ENCODE measurements at regions not wholly inside any gene's neighbourhood (a gene's known extent, or its start where the extent isn't known, plus 50 kb on each side); places are given as distances from the start of the nearest gene placed in this dataset.
"Not testable (repeated sequence)": the region's sequence is repeated elsewhere in the genome, so short reads cannot be mapped to it uniquely, and the experiment has no call there.

- no TSS peak for BruUV-seq (replicated peaks)
- no peaks in the 10 kb centered on the region for H3K36me3 Mint-ChIP-seq (ENCODE audit: insufficient read depth, unreplicated experiment)
- no peaks in the 10 kb centered on the region for H3K9me3 Mint-ChIP-seq (ENCODE audit: low read depth, unreplicated experiment)
- CTCF ChIA-PET = no interaction called here
- H3K4me1 Mint-ChIP-seq (ENCODE audit: low read depth, unreplicated experiment) = no peaks in the 10 kb centered on the region
- TF ChIP-seq CTCF (IDR thresholded peaks at IDR 0.05; ENCODE audit: unreplicated experiment) = no peak
- no peak overlapping the region for H3K27ac Mint-ChIP-seq (ENCODE audit: unreplicated experiment)
- no peak for DNase-seq
- no peak overlapping the region for H3K4me3 Mint-ChIP-seq (ENCODE audit: low read depth, unreplicated experiment)
- intact Hi-C loops (cut with micrococcal nuclease; ENCODE audit: unreplicated experiment) = no loop called here
- H3K27me3 Mint-ChIP-seq (ENCODE audit: unreplicated experiment) = no peaks in the 10 kb centered on the region
Measured at GRCh38 chr2:153663371-153663770, 184.8 kb upstream of the RPRM start.

- H3K9me3 Mint-ChIP-seq (ENCODE audit: low read depth, unreplicated experiment); DNase-seq; H3K27me3 Mint-ChIP-seq (ENCODE audit: unreplicated experiment); CTCF ChIA-PET; BruUV-seq (replicated peaks); H3K4me3 Mint-ChIP-seq (ENCODE audit: low read depth, unreplicated experiment); intact Hi-C loops (cut with micrococcal nuclease; ENCODE audit: unreplicated experiment); H3K4me1 Mint-ChIP-seq (ENCODE audit: low read depth, unreplicated experiment); H3K27ac Mint-ChIP-seq (ENCODE audit: unreplicated experiment); H3K36me3 Mint-ChIP-seq (ENCODE audit: insufficient read depth, unreplicated experiment): not testable (repeated sequence)
Measured at GRCh38 chr2:153664009-153664408, 185.4 kb upstream of the RPRM start.

GRCh38 chr2:153667475-153667874 lies 188.9 kb upstream of the RPRM start:
- intact Hi-C loops (cut with micrococcal nuclease; ENCODE audit: unreplicated experiment) = no loop called here
- CTCF ChIA-PET = no interaction called here

GRCh38 chr2:153668923-153669322 lies 190.4 kb upstream of the RPRM start:
- no peak for TF ChIP-seq CTCF (IDR thresholded peaks at IDR 0.05; ENCODE audit: unreplicated experiment)
- BruUV-seq (replicated peaks) = no TSS peak
- Mint-ChIP-seq H3K27me3 (ENCODE audit: unreplicated experiment) (no peaks in the 10 kb centered on the region), H3K4me3 (ENCODE audit: low read depth, unreplicated experiment) (no peak overlapping the region), H3K9me3 (ENCODE audit: low read depth, unreplicated experiment) (peaks cover 8% of the 10 kb centered on the region), H3K36me3 (ENCODE audit: insufficient read depth, unreplicated experiment) (no peaks in the 10 kb centered on the region), H3K4me1 (ENCODE audit: low read depth, unreplicated experiment) (no peaks in the 10 kb centered on the region), H3K27ac (ENCODE audit: unreplicated experiment) (no peak overlapping the region)
- DNase-seq = no peak
- intact Hi-C loops (cut with micrococcal nuclease; ENCODE audit: unreplicated experiment) = no loop called here
- CTCF ChIA-PET = no interaction called here

More at GRCh38 chr2:153667475-153667874, 188.9 kb upstream of the RPRM start:
- Mint-ChIP-seq H3K36me3 (ENCODE audit: insufficient read depth, unreplicated experiment) (no peaks in the 10 kb centered on the region), H3K27me3 (ENCODE audit: unreplicated experiment) (no peaks in the 10 kb centered on the region), H3K9me3 (ENCODE audit: low read depth, unreplicated experiment) (peaks cover 8% of the 10 kb centered on the region), H3K4me1 (ENCODE audit: low read depth, unreplicated experiment) (no peaks in the 10 kb centered on the region), H3K4me3 (ENCODE audit: low read depth, unreplicated experiment) (no peak overlapping the region), H3K27ac (ENCODE audit: unreplicated experiment) (no peak overlapping the region)
- no peak for TF ChIP-seq CTCF (IDR thresholded peaks at IDR 0.05; ENCODE audit: unreplicated experiment)
- DNase-seq = no peak
- no TSS peak for BruUV-seq (replicated peaks)

GRCh38 chr2:153710128-153710527 lies 161.6 kb upstream of the GALNT13 start:
- DNase-seq = no peak
- intact Hi-C loops (cut with micrococcal nuclease; ENCODE audit: unreplicated experiment) = no loop called here
- H3K4me1 Mint-ChIP-seq (ENCODE audit: low read depth, unreplicated experiment) = no peaks in the 10 kb centered on the region
- H3K36me3 Mint-ChIP-seq (ENCODE audit: insufficient read depth, unreplicated experiment) = no peaks in the 10 kb centered on the region
- CTCF ChIA-PET = no interaction called here
- H3K9me3 Mint-ChIP-seq (ENCODE audit: low read depth, unreplicated experiment) = no peaks in the 10 kb centered on the region
- H3K27me3 Mint-ChIP-seq (ENCODE audit: unreplicated experiment) = no peaks in the 10 kb centered on the region
- H3K27ac Mint-ChIP-seq (ENCODE audit: unreplicated experiment) = no peak overlapping the region
- H3K4me3 Mint-ChIP-seq (ENCODE audit: low read depth, unreplicated experiment) = no peak overlapping the region
- BruUV-seq (replicated peaks) = no TSS peak
- no peak for TF ChIP-seq CTCF (IDR thresholded peaks at IDR 0.05; ENCODE audit: unreplicated experiment)

All from Calu3 (cell line).